Duodenal mucosa (tissue), 2 donors: ENCODE measurements at regions not wholly inside any gene's neighbourhood (a gene's known extent, or its start where the extent isn't known, plus 50 kb on each side); places are given as distances from the start of the nearest gene placed in this dataset.

Source experiments
- H3K27ac ChIP-seq: one replicate; pipeline ENCODE4 v1.7.0; 2013; ENCODE audit warnings: low read depth, low read length
- H3K27me3 ChIP-seq, 2 donors: one replicate each; pipeline ENCODE4 v1.7.0; 2013; ENCODE audit warnings: low read length in 2 of 2, control low read depth in 1 of 2; ENCODE audit not compliant: insufficient read depth in 2 of 2, control insufficient read depth in 1 of 2
- H3K36me3 ChIP-seq, 2 donors: one replicate each; pipeline ENCODE4 v1.7.0; 2013; ENCODE audit warnings: low read length in 2 of 2, control low read depth in 1 of 2; ENCODE audit not compliant: insufficient read depth in 2 of 2, control insufficient read depth in 1 of 2
- H3K4me1 ChIP-seq, 2 donors: one replicate each; pipeline ENCODE4 v1.7.0; 2013; ENCODE audit warnings: low read length in 2 of 2, control low read depth in 1 of 2; ENCODE audit not compliant: insufficient read depth in 2 of 2, control insufficient read depth in 1 of 2
- H3K4me3 ChIP-seq, 2 donors: one replicate each; pipeline ENCODE4 v1.7.0; 2013; ENCODE audit warnings: low read length in 2 of 2, low read depth in 1 of 2
- H3K9ac ChIP-seq, 2 donors: one replicate each; pipeline ENCODE4 v1.7.0; 2013; ENCODE audit warnings: low read length in 2 of 2, low read depth in 1 of 2
- H3K9me3 ChIP-seq, 2 donors: one replicate each; pipeline ENCODE4 v1.7.0; 2013; ENCODE audit warnings: low read length in 2 of 2, control low read depth in 1 of 2; ENCODE audit not compliant: control insufficient read depth in 1 of 2

GRCh38 chr3:28982906-28983305 lies 298.0 kb upstream of the RBMS3 start:
- Histone ChIP-seq H3K4me3 (no peak overlapping the region), H3K27ac (no peak overlapping the region), H3K9ac (no peak overlapping the region), H3K27me3 (no peaks in the 10 kb centered on the region), H3K4me1 (no peaks in the 10 kb centered on the region), H3K9me3 (peaks cover 0 to 5% of the 10 kb centered on the region in 2 donors), H3K36me3 (no peaks in the 10 kb centered on the region)

DNA sequence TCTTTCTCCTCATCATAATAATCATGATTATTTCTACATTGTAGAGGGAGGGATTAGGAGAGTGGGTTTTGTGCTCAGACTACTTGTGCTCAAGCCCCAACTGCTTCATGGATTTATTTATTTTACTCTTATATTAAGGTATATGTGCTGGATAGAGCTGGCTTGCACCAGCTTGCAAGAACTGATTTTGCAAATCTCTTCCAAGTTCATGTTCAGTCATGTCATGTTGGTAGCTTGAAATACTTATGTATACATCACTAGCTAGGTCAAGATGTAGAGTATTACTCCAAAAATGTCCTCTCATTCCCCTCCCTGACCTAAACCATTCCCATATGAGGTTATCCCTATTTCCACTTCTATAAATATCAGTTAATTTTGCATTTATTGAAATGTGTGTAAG lies 293.9 kb upstream of the RBMS3 start:
- peaks cover 0 to 5% of the 10 kb centered on the region in 2 donors for H3K9me3 ChIP-seq
- H3K4me1 ChIP-seq, result no peaks in the 10 kb centered on the region
- no peak overlapping the region for H3K9ac ChIP-seq

DNA sequence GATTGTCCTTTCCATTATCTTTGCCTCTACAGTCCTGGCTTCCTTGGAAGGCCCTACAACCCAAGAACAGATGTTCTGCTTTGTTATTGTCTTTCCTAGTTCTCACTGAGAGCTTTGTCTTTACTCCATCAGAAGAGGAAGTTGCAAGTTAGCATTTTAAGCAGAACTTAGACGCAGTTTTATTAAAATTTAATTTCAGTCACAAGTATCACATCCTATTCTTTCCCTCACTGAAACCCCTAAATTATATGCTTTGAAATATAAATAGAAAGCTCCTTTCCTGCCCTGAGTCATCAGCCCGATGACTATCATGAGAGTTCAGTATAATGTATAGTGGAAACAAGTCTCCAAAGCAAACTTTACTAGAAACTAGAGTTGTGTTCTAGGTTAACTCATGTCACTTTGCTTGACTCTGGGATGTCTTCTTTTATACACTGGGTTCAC lies 291.2 kb upstream of the RBMS3 start:
- Histone ChIP-seq H3K4me3 (no peak overlapping the region), H3K9ac (no peak overlapping the region), H3K27ac (no peak overlapping the region), H3K27me3 (no peaks in the 10 kb centered on the region), H3K36me3 (no peaks in the 10 kb centered on the region), H3K4me1 (no peaks in the 10 kb centered on the region), H3K9me3 (peaks cover 0 to 10% of the 10 kb centered on the region in 2 donors)

More for the DNA sequence above, 293.9 kb upstream of the RBMS3 start:
- Histone ChIP-seq H3K27ac (no peak overlapping the region), H3K27me3 (no peaks in the 10 kb centered on the region), H3K36me3 (no peaks in the 10 kb centered on the region), H3K4me3 (no peak overlapping the region)

GRCh38 chr3:28994161-28994905 lies 286.5 kb upstream of the RBMS3 start:
- Histone ChIP-seq H3K27ac (no peak overlapping the region), H3K9ac (no peak overlapping the region), H3K9me3 (peaks cover 2 to 12% of the 10 kb centered on the region in 2 donors), H3K4me1 (no peaks in the 10 kb centered on the region), H3K4me3 (no peak overlapping the region), H3K36me3 (no peaks in the 10 kb centered on the region), H3K27me3 (no peaks in the 10 kb centered on the region)

DNA sequence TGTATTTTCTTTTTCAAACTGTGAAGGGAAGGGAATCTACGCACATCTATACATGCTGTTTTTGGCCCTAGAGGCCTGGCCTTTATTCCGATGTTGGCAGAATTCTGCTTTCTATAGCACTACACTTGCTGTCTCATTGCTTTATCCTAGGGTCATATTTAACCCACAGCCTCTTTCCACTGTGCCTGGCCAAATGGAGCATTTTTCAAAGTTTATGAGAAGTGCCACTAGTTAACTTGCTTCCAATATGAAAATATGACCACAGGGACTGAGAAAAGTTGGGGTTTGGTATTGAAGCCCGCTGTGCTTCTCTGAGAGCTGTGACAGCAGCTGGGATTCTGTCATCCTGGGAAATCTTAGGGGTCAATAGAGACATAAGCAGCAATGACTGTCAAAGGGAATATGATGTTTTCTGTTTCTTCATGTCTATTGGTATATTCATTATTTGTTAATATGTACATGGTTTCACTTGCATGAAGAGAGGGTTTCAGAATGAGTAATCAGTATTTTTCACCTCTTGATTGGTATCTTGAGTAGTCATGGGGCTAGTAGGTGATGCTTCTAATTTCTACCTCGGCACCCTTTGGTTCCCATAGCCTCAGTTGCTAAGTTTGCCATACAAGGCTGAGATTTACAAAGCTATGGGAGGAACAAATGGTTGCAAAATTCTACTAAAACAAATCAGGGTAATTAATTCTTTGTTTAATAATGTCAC lies 275.8 kb upstream of the RBMS3 start:
- Histone ChIP-seq H3K4me3 (no peak overlapping the region), H3K36me3 (no peaks in the 10 kb centered on the region), H3K9me3 (no peaks in the 10 kb centered on the region), H3K4me1 (no peaks in the 10 kb centered on the region), H3K27ac (no peak overlapping the region), H3K9ac (no peak overlapping the region), H3K27me3 (no peaks in the 10 kb centered on the region)

GRCh38 chr3:29005862-29006261 lies 275.0 kb upstream of the RBMS3 start:
- Histone ChIP-seq H3K36me3 (no peaks in the 10 kb centered on the region), H3K9ac (no peak overlapping the region), H3K9me3 (peaks cover 0 to 3% of the 10 kb centered on the region in 2 donors), H3K27ac (no peak overlapping the region), H3K4me3 (no peak overlapping the region), H3K4me1 (no peaks in the 10 kb centered on the region), H3K27me3 (no peaks in the 10 kb centered on the region)

GRCh38 chr3:29011441-29011840 lies 269.4 kb upstream of the RBMS3 start:
- Histone ChIP-seq H3K27me3 (no peaks in the 10 kb centered on the region), H3K9me3 (peaks cover 0 to 3% of the 10 kb centered on the region in 2 donors)

DNA sequence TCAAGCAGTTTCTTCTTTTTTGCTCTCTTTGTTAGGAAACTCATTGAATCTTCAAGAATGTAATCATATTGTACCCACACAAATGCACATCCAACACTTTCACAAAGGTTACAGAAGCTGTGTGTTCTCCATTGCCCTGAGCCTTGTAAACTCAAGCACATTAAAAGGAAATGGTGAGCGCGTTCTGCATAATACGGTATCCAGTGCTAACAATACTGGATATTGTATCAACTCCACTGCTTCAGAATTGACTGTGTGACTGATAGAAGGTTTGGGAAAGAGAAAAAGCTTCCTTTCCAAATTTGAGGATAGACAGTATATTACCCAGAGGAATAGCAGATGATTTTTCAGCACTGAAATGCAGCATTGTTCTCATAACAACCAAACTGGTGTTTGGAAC lies 268.9 kb upstream of the RBMS3 start:
- Histone ChIP-seq H3K27me3 (no peaks in the 10 kb centered on the region), H3K27ac (no peak overlapping the region), H3K4me3 (no peak overlapping the region), H3K4me1 (no peaks in the 10 kb centered on the region), H3K9ac (no peak overlapping the region), H3K36me3 (no peaks in the 10 kb centered on the region), H3K9me3 (peaks cover 0 to 3% of the 10 kb centered on the region in 2 donors)

More at GRCh38 chr3:29011441-29011840, 269.4 kb upstream of the RBMS3 start:
- H3K9ac ChIP-seq, result no peak overlapping the region
- H3K4me3 ChIP-seq, result no peak overlapping the region
- H3K36me3 ChIP-seq, result no peaks in the 10 kb centered on the region
- H3K4me1 ChIP-seq, result no peaks in the 10 kb centered on the region
- H3K27ac ChIP-seq, result no peak overlapping the region

GRCh38 chr3:29022976-29023375 lies 257.9 kb upstream of the RBMS3 start:
- Histone ChIP-seq H3K36me3 (no peaks in the 10 kb centered on the region), H3K9ac (no peak overlapping the region), H3K4me3 (no peak overlapping the region), H3K27me3 (no peaks in the 10 kb centered on the region), H3K27ac (no peak overlapping the region), H3K9me3 (no peaks in the 10 kb centered on the region), H3K4me1 (no peaks in the 10 kb centered on the region)

DNA sequence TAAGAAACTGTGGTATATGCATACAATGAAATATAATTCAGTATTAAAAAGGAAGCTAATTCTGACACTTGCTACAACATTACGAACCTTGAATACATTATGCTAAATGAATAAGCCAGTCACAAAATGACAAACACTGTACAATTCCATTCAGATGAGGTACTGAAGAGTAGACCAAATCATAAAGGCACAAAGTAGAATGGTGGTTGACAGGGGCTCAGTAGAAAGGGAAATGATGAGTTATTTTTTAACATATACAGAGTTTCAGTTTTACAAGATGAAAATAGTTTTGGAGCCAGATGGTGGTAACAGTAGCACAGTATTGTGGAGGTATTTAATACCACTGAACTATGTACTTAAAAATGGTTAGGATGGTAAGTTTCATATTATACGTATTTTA lies 254.6 kb upstream of the RBMS3 start:
- no peaks in the 10 kb centered on the region for H3K36me3 ChIP-seq
- no peaks in the 10 kb centered on the region for H3K9me3 ChIP-seq
- no peaks in the 10 kb centered on the region for H3K4me1 ChIP-seq
- H3K27me3 ChIP-seq, result no peaks in the 10 kb centered on the region
- H3K9ac ChIP-seq, result no peak overlapping the region
- H3K27ac ChIP-seq, result no peak overlapping the region
- no peak overlapping the region for H3K4me3 ChIP-seq
